ENCODE measurements at regions not wholly inside any gene's neighbourhood (a gene's known extent, or its start where the extent isn't known, plus 50 kb on each side); places are given as distances from the start of the nearest gene placed in this dataset.

- DNase-seq (ENCODE audit: extremely low spot score), result no peak
- TF ChIP-seq CTCF (IDR thresholded peaks at IDR 0.05; ENCODE audit: control extremely low read depth, extremely low read depth, low read depth, missing control alignments), result no peak
- ChIA-PET CTCF (no interaction called here), POLR2A (no interaction called here)
Observed at GRCh38 chr4:3644849-3645627, 112.8 kb upstream of the LRPAP1 start.

- no peak for TF ChIP-seq CTCF (IDR thresholded peaks at IDR 0.05; ENCODE audit: control extremely low read depth, extremely low read depth, low read depth, missing control alignments)
- POLR2A ChIA-PET, result no interaction called here
- CTCF ChIA-PET, result no interaction called here
- no peak for DNase-seq (ENCODE audit: extremely low spot score)
Observed at GRCh38 chr4:3643518-3644433, 111.6 kb upstream of the LRPAP1 start.

GRCh38 chr4:3642806-3643517 lies 110.7 kb upstream of the LRPAP1 start:
- ChIA-PET CTCF (no interaction called here), POLR2A (no interaction called here)
- no peak for DNase-seq (ENCODE audit: extremely low spot score)
- TF ChIP-seq CTCF (IDR thresholded peaks at IDR 0.05; ENCODE audit: control extremely low read depth, extremely low read depth, low read depth, missing control alignments), result no peak

- no peak for TF ChIP-seq CTCF (IDR thresholded peaks at IDR 0.05; ENCODE audit: control extremely low read depth, extremely low read depth, low read depth, missing control alignments)
- DNase-seq (ENCODE audit: extremely low spot score), result no peak
- ChIA-PET POLR2A (no interaction called here), CTCF (no interaction called here)
Observed at GRCh38 chr4:3642056-3642630, 109.9 kb upstream of the LRPAP1 start.

GRCh38 chr4:3641501-3641900 lies 109.3 kb upstream of the LRPAP1 start:
- TF ChIP-seq CTCF (IDR thresholded peaks at IDR 0.05; ENCODE audit: control extremely low read depth, extremely low read depth, low read depth, missing control alignments), result no peak
- ChIA-PET CTCF (no interaction called here), POLR2A (no interaction called here)
- no peak for DNase-seq (ENCODE audit: extremely low spot score)

- TF ChIP-seq CTCF (IDR thresholded peaks at IDR 0.05; ENCODE audit: control extremely low read depth, extremely low read depth, low read depth, missing control alignments), result no peak
- ChIA-PET CTCF (no interaction called here), POLR2A (no interaction called here)
- no peak for DNase-seq (ENCODE audit: extremely low spot score)
Observed at GRCh38 chr4:3640587-3640962, 108.4 kb upstream of the LRPAP1 start.
